ELR (cell line): ENCODE measurements at regions not wholly inside any gene's neighbourhood (a gene's known extent, or its start where the extent isn't known, plus 50 kb on each side); places are given as distances from the start of the nearest gene placed in this dataset.
"Not testable (repeated sequence)": the region's sequence is repeated elsewhere in the genome, so short reads cannot be mapped to it uniquely, and the experiment has no call there.

Experiments used
- DNase-seq: peaks from one replicate; pipeline ENCODE4 v3.0.0-alpha.2; 2015; ENCODE audit warnings: low read depth

DNA sequence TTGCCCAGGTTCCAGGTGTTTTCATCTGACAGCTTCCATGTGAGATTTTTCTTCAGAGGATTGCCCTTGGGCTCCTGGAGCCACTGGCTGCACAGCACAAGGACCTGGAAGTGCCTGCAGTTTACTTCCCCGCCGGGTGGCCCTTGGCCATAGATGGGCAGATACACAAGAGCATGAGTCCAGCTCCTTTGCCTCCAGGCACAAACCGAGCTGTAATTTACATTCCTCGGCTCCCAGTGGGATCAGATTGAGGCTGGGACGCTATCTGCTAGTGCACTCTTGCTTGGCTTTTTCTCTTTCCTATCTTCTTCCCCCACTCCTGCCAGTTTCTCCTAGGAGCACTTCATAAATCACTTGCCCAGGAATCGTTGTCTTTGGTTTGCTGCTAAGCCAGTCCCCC is 85.4 kb upstream of the RALY start:
- DNase-seq, result peak; percentile 48

DNA sequence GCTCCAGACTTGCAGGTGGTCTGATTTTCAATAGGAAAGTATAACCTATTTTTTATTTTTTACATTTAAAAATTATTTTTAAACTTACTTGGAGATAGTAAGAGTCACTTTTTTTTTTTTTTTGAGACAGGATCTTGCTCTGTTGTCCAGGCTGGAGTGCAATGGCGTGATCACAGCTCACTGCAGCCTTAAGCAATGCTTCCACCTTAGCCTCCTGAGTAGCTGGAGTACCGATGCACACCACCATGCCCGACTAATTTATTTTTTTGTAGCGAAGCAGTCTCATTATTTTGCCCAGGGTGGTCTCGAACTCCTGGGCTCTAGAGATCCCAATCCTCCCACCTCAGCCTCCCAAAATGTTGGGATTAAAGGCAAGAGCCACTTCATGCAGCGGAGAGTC is 84.8 kb upstream of the RALY start:
- DNase-seq, result no peak

GRCh38 chr20:33909331-33909921 is 84.3 kb upstream of the RALY start:
- DNase-seq, result peak; percentile 90

DNA sequence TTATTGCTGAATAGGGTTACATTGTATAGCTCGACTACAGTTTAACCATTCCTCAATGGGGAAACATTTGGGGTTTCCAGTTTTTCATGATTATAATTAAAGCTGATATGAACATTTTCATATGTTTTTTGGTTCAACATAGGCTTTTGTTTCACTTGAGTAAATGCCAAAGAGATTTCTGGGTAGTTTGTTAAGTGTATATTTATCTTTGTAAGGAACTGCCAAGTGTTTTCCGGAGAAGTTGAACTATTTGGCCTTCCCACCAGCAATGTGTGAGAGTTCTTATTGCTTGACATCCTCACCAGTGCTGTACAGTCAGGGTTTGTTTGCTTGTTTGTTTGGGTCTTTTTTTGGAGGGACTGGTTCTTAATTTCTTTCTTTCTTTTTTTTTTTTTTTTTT is 83.7 kb upstream of the RALY start:
- DNase-seq, result no peak

GRCh38 chr20:33910529-33911327 is 83.0 kb upstream of the RALY start:
- DNase-seq, result no peak

DNA sequence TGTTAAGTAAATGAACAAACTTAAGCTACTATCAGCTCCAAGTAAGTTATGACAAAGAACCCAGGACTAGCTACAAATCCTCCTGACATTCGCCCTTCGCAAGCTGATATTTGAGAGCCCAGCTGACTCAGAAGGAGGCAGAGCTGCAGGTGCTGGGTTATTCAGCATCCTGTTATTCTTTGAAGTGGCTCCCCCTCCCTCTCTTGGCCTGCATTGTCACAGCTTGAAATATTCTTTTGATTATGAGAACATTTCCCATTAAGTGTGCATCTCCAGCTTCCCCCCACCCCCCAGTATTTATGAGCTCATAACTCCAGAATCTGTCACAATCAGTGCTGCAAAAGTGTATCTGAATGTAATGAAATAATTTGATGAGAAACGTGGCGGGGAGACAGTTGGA is 78.8 kb upstream of the RALY start:
- DNase-seq, result peak; percentile 86

- DNase-seq, result peak; percentile 44
Observed at GRCh38 chr20:33915726-33916331, 77.9 kb upstream of the RALY start.

- no peak for DNase-seq
Observed at GRCh38 chr20:33916768-33917167, 76.9 kb upstream of the RALY start.

DNA sequence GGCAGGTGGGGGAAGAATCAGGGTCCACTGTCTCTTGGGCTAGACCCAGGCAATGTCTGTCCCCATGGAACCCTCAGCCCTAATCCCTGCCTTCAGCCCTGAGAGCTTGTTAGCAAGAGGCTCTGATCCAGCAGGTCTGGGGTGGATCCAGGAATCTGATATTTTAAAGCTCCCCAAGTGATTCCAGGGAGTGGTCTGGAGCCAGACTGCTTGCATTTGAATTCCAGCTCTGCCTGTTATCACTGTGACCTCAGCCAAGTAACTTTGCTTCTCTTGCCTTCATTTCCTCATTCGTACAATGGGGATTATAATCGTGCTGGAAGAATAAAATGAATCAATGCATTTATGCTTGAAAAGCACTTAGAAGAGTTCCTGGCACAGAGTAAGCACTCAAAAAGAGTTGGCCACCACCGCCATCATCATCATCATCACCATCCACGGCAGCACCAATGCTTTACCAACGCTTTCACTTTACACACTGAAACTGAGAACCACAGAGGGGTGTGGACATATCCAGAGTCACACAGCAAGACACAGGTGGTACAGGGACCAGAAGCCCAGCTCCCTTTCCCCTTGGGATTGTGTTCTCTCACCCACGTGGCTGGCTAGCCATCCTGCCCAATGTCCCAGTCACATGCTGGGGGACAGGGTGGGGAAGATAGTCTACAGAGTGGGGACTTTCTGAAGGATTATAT is 75.7 kb upstream of the RALY start:
- DNase-seq, result no peak

DNA sequence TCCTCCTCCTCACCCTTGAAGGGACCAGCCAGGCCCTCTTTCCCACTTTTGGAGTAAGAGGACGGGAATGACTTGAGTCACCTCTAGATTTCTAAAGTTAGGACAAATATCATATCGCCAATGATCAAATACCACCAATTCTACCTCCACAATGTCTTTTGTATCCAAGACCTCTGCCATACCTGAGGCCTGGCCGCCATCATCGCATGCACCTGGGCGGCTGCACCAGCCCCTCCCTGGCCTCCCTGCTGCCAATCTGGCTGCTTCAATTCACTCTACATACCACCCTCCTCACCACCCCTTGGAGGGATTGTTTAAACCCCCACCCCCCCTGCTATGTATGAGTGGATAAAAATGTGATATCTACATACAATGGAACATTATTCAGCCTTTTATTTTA is 75.0 kb upstream of the RALY start:
- DNase-seq, result no peak

DNA sequence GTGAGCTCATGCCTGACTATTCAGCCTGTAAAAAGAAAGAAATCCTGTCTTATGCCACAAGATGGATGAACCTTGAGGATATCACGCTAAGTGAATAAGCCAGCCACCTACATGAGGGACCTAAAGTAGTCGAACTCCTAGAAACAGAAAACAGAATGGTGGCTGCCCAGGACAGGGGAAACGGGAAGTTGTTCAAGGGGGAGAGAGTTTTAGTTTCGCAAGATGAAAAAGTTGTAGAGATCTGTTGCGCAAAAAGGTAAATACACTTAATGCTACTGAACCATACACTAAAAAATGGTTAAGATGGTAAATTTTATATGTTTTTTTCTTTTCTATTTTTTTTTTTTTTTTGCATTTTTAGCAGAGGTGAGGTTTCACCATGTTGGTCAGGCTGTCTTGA is 74.1 kb upstream of the RALY start:
- no peak for DNase-seq

DNA sequence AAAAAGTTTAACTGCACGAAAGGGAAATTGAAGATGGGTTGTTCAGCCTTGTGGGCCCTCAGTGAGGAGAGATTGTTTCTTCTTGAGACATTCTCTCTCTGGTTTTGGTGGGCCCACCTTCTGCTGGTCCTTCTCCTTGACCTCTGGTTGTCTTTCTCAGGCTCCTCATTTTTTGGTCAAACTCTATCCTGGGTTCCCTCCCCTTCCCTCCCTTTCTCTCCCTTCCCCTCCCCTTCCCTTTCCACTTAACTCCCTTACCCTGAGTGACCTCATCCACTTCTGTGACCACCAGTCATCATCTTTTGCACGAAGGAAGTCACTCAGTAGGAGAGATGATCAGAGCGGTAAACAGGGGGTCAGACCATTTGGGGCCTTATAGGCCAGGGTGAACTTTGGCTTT is 71.5 kb upstream of the RALY start:
- DNase-seq, result no peak

GRCh38 chr20:33923740-33924139 is 70.0 kb upstream of the RALY start:
- no peak for DNase-seq

DNA sequence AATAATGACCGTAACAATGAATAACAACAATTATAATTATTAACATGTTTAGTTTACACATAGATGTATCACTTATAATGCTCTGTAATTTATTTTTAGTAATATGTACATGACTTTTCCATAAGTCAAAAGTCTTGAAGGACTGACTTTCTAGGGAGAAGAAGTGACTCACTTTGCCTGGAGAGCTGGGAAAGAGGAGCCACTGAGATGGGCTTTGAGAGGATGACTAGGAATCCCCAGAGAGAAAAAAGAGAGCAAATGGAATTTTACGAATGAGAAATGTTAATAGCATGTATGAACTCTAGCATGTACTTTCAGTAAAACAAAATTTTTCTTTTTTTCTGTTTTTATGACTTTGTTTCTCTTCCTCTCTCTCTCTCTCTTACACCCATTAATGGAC is 67.8 kb upstream of the RALY start:
- DNase-seq, result peak; percentile 33

DNA sequence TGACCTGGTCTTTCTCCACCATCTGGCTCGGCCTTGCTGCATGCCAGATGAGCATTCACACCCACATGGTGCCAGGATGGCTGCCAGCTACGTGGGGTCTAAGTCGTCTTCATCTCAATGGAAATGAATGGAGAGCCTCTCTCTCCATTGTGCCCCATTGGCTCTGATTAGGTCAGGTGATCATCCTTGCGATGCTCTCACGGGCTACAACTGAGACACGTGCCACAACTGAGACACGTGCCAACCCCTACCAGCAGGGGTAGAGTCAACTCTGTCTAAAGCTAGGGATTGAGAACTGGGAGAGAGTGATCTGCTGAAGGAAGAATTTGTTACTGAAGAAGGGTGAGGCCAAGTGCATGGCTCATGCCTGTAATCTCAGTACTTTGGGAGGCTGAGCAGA is 67.3 kb upstream of the RALY start:
- DNase-seq, result no peak

DNA sequence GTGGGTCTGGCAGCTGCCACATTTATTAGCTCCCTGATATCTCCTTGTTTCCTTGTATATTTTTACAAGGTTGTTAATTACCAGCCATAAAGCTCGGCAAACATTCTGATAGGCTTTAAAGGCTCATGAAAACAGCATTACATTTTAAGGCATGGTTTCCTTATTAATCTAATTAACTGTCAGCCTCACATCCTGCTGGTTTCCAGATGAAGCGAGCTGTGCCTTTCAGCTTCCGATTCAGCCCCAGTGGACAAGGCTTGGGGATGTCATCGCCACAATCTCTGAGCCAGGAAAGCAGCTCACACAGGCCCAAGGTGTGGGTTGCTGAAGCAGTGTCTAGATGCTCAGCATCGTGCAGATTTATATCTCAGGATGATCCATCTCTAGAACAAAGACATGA is 66.0 kb upstream of the RALY start:
- DNase-seq, result no peak

DNA sequence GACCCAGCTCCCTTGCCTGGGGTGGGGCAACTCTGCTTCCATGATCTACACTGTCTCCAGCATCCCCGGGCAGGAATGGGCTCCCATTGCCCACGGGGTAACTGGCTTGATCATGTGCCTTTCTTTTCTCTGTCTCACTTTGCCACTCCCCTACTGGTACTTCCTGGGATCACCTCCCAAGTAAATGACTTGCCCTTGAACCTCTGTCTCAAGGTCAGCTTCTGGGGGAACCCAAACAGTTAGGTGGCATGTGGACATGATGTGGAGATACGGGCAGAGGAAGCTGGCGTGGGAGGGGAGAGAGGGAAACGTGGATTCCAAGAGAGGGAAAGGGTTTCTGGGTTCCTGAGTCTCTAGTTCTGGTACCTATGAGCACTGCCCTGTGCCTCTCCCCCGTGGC is 63.8 kb upstream of the RALY start:
- no peak for DNase-seq

GRCh38 chr20:33933469-33933909 is 60.2 kb upstream of the RALY start:
- peak; percentile 81 for DNase-seq

DNA sequence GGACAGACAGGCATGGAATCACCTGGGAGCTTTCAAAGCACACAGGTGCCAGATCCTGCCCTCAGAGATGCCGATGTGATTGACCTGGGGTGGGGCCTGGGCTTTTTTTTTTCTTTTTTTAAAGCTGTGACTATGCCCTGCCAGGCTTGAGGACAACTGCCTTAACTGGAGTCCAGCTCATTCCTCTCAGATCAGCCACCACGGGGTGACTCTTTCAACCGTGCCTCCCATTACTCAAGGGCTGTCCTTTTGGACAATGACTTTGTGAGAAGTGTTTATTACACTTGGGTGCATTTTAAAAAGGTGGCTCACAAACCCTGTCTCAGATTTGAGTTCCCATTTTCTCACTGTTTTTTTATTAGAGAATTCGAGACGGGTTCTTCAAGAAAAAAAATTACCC is 57.1 kb upstream of the RALY start:
- DNase-seq, result no peak

GRCh38 chr20:33939031-33939430 is 54.7 kb upstream of the RALY start:
- not testable (repeated sequence) for DNase-seq

DNA sequence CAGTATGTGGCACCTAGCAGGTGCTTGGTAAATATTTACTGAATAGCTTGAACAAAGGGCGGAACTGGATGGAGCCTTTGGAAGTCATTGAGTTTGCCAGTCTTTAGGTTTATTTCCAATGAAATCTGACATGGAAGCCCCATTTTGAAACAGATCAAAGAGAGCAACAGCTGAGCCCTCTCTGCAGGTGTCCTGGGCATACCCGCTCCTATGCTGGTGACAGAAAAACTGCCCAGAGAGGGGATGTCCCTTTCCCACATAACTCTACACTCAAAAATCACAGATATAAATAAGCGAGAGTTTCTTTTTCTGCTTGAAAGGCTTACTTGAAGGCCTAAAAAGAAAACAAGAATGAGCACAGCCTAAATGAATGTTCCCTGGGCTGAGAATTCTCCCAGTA is 53.0 kb upstream of the RALY start:
- no peak for DNase-seq
